ENCODE measurements at regions not wholly inside any gene's neighbourhood (a gene's known extent, or its start where the extent isn't known, plus 50 kb on each side); places are given as distances from the start of the nearest gene placed in this dataset.
"Not testable (repeated sequence)": the region's sequence is repeated elsewhere in the genome, so short reads cannot be mapped to it uniquely, and the experiment has no call there.

- H3K9ac ChIP-seq (ENCODE audit: low read length), result no peak overlapping the region
- no peak overlapping the region for H3K4me3 ChIP-seq (ENCODE audit: low read length)
- no peaks in the 10 kb centered on the region for H3K36me3 ChIP-seq (ENCODE audit: control insufficient read depth, low read depth, low read length)
- H3K4me1 ChIP-seq (ENCODE audit: control insufficient read depth, low read depth, low read length), result no peaks in the 10 kb centered on the region
- H3K27me3 ChIP-seq (ENCODE audit: control insufficient read depth, insufficient read depth, low read length), result no peaks in the 10 kb centered on the region
- H3K27ac ChIP-seq (ENCODE audit: low read length), result no peak overlapping the region
- H3K9me3 ChIP-seq (ENCODE audit: control insufficient read depth, low read depth, low read length), result no peaks in the 10 kb centered on the region
Measured at GRCh38 chr10:28479425-28479865, 53.5 kb upstream of the WAC start.

DNA sequence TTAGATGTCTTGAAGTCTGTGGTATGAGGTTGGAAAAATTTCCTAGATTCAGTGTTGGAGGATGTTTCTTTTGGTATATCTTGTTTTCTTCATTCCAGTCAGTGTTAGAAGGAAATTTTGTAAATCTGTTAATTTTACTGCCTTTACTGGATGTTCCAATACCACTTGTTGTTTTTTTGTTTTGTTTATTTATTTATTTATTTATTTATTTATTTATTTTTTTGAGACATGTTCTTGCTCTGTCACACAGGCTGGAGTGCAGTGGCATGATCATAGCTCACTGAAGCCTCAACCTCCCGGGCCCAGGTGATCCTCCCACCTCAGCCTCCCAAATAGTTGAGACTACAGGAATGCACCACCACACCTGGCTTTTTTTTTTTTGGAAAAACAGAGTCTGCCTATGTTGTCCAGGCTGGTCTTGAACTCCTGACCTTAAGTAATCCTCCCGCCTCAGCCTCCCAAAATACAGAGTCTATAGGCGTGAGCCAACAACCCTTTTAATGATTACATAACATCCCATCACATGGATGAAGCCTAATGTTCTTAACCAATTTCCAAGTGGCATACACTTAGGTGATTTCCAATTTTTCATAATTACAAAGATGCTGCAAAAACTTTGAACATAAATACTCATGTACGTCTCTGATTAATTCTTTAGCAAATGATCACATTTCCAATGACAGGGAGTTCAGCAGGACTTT lies 52.8 kb upstream of the WAC start:
- no peak overlapping the region for H3K9ac ChIP-seq (ENCODE audit: low read length)
- no peaks in the 10 kb centered on the region for H3K4me1 ChIP-seq (ENCODE audit: control insufficient read depth, low read depth, low read length)
- H3K9me3 ChIP-seq (ENCODE audit: control insufficient read depth, low read depth, low read length), result no peaks in the 10 kb centered on the region
- no peaks in the 10 kb centered on the region for H3K27me3 ChIP-seq (ENCODE audit: control insufficient read depth, insufficient read depth, low read length)
- no peak overlapping the region for H3K27ac ChIP-seq (ENCODE audit: low read length)
- no peaks in the 10 kb centered on the region for H3K36me3 ChIP-seq (ENCODE audit: control insufficient read depth, low read depth, low read length)
- H3K4me3 ChIP-seq (ENCODE audit: low read length), result no peak overlapping the region

DNA sequence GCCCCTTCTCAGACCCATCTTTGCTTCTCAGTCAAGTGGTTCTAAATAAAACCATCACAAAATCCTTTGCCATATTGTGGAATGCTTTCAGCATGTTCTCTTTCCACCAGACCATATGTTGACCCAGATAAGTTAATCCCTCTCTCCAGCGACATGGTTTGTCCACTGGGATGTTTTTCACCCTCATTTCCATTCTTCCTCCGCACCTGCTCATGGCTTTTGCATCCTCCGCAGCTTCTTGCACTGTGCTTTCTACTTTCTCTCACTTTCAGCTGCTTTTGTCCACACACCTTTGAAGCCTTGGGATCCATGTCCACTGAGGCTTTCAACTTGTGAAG lies 52.3 kb upstream of the WAC start:
- Histone ChIP-seq H3K9me3 (ENCODE audit: control insufficient read depth, low read depth, low read length) (no peaks in the 10 kb centered on the region), H3K4me1 (ENCODE audit: control insufficient read depth, low read depth, low read length) (no peaks in the 10 kb centered on the region), H3K9ac (ENCODE audit: low read length) (no peak overlapping the region), H3K36me3 (ENCODE audit: control insufficient read depth, low read depth, low read length) (no peaks in the 10 kb centered on the region), H3K27ac (ENCODE audit: low read length) (no peak overlapping the region), H3K4me3 (ENCODE audit: low read length) (no peak overlapping the region), H3K27me3 (ENCODE audit: control insufficient read depth, insufficient read depth, low read length) (no peaks in the 10 kb centered on the region)

GRCh38 chr10:28481346-28481745 lies 51.6 kb upstream of the WAC start:
- not testable (repeated sequence) for H3K9ac ChIP-seq (ENCODE audit: low read length); H3K4me3 ChIP-seq (ENCODE audit: low read length); H3K27ac ChIP-seq (ENCODE audit: low read length); H3K4me1 ChIP-seq (ENCODE audit: control insufficient read depth, low read depth, low read length); H3K36me3 ChIP-seq (ENCODE audit: control insufficient read depth, low read depth, low read length); H3K27me3 ChIP-seq (ENCODE audit: control insufficient read depth, insufficient read depth, low read length); H3K9me3 ChIP-seq (ENCODE audit: control insufficient read depth, low read depth, low read length)

DNA sequence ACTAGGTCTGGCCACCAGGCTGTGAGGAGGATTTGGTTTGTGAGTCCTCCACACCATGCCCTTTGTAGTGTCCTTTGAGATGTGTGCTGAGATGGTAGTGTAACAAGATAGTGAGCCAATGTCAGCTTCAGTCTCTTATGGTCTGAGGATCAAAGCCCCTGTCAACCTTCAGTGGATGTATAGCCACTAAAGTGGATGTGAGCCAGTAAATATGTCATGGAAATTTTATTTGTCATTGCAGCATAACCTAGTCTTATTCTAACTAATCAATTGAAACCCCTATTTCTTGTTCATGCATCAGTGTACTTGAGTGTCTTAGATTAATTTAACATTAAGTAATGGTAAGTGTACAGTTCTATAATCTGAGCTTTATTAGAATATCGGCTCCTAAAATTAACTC lies 51.0 kb upstream of the WAC start:
- Histone ChIP-seq H3K4me3 (ENCODE audit: low read length) (no peak overlapping the region), H3K4me1 (ENCODE audit: control insufficient read depth, low read depth, low read length) (no peaks in the 10 kb centered on the region), H3K9me3 (ENCODE audit: control insufficient read depth, low read depth, low read length) (no peaks in the 10 kb centered on the region), H3K9ac (ENCODE audit: low read length) (no peak overlapping the region), H3K27ac (ENCODE audit: low read length) (no peak overlapping the region), H3K36me3 (ENCODE audit: control insufficient read depth, low read depth, low read length) (no peaks in the 10 kb centered on the region), H3K27me3 (ENCODE audit: control insufficient read depth, insufficient read depth, low read length) (no peaks in the 10 kb centered on the region)
